ENCODE measurements at regions not wholly inside any gene's neighbourhood (a gene's known extent, or its start where the extent isn't known, plus 50 kb on each side); places are given as distances from the start of the nearest gene placed in this dataset.

DNA sequence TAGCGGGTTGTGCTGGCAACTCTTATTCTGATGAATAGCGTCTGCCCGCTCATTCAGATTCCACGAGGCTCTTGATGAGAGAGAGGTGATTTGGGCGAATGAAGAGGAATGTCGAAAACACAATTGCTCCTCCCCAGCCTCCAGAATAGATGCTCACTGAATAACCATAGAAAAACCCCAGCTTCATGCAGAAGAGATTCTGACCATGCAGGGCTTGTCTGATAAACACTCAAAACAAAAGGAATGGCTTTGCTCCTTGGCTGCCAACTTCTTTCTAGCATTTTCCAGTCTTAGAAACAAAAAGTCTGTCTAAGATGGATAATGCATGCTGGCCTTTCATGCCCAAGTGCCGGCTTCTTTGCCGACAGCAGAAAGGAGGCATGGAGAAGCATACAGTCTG, 569.5 kb downstream of the MN1 start:
- no peak overlapping the region for H3K27ac ChIP-seq
- H3K36me3 ChIP-seq, result no peaks in the 10 kb centered on the region
- TF ChIP-seq, protein P1, sequence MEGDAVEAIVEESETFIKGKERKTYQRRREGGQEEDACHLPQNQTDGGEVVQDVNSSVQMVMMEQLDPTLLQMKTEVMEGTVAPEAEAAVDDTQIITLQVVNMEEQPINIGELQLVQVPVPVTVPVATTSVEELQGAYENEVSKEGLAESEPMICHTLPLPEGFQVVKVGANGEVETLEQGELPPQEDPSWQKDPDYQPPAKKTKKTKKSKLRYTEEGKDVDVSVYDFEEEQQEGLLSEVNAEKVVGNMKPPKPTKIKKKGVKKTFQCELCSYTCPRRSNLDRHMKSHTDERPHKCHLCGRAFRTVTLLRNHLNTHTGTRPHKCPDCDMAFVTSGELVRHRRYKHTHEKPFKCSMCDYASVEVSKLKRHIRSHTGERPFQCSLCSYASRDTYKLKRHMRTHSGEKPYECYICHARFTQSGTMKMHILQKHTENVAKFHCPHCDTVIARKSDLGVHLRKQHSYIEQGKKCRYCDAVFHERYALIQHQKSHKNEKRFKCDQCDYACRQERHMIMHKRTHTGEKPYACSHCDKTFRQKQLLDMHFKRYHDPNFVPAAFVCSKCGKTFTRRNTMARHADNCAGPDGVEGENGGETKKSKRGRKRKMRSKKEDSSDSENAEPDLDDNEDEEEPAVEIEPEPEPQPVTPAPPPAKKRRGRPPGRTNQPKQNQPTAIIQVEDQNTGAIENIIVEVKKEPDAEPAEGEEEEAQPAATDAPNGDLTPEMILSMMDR (IDR thresholded peaks at IDR 0.05; ENCODE audit: low read depth, low read length), result no peak
- H3K4me3 ChIP-seq (ENCODE audit: low read depth, low read length), result no peak overlapping the region
- peaks cover 2% of the 10 kb centered on the region for H3K27me3 ChIP-seq (ENCODE audit: insufficient read depth, low read depth, severe bottlenecking)
- DNase-seq, result no peak
- peaks cover 3% of the 10 kb centered on the region for H3K9me3 ChIP-seq (ENCODE audit: severe bottlenecking)

DNA sequence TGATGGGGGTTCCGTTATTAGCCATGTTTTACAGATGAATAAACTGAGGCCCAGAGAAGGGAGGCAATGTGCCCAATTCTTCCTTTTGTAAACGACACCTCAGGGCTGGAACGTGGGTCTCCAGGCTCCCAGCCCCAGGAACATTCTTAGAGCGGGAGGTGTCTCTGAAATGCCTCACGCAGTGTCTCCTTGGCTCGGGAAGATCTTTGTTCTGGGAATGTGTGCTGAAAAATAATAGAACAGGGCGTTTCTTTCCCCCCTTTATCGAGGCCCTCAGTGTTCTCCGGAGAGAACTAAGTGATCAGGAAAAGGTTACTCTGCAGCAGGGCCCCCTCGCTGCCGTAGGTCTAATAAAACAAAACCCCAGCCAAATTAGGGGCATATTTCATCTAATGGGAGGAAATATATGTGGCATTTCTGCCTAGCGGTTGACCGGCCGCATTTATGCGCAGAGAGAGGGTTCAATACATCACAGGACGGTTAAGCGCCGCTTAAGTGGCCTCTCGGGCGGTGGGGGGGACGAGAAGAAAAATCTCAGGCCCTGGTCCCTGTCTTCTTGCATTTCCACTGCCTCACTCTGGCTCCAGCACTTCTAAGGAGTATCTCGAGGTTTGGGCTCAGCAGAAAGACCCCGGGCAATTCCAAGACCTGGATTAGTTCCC, 564.3 kb downstream of the MN1 start:
- no peak overlapping the region for H3K27ac ChIP-seq
- TF ChIP-seq, protein P1 (IDR thresholded peaks at IDR 0.05; ENCODE audit: low read depth, low read length), result no peak
- H3K27me3 ChIP-seq (ENCODE audit: insufficient read depth, low read depth, severe bottlenecking), result peaks cover 2% of the 10 kb centered on the region
- no peak overlapping the region for H3K4me3 ChIP-seq (ENCODE audit: low read depth, low read length)
- DNase-seq, result no peak
- H3K9me3 ChIP-seq (ENCODE audit: severe bottlenecking), result no peaks in the 10 kb centered on the region
- H3K36me3 ChIP-seq, result no peaks in the 10 kb centered on the region

DNA sequence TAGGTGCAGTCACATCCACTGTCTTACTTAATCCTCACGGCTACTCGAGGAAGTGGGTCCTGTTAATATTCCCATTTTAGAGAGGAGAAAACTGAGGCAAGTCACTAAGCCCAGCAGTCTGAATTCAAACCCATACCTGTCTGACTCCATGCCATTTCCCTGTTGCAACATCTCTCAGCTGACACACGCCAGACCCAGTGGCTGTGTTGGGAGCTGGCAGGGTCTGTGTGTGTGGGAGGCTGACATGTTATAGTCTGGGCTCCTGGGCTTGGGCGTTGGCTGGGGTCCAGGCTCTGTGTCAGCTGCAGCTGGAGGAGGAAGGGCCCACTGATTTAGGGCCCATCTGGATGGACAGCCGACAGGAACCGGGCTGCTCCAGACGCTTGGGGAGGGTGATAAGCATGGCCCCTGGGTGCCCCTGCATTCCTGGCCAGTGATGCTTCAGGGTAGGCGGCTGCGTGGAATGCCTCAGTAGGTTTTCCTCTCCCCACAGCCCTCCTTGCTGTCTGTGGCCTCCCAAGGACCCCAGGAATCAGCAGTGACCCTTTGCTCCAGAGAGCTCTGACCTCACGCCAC, 562.5 kb downstream of the MN1 start:
- TF ChIP-seq, protein P1 (IDR thresholded peaks at IDR 0.05; ENCODE audit: low read depth, low read length), result no peak

DNA sequence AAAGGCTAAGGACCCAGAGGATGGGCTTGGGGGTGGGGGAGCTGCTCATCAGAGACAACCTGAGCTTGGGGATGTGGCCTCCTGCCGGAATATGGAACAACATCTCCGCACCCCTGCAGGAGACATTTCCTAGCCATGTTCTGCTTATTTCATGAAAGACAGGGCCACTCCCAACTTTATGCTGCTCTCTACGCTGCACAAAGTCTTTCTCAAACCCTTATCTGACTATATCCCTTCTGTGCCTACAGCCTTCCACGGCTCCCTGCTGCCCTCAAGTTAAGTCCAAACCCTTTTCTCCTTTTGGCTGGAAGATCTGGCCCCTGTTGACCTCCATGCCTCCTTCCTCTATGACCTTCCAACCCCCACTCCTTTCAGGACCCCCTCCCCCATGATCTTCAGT, 562.0 kb downstream of the MN1 start:
- Histone ChIP-seq H3K4me3 (ENCODE audit: low read depth, low read length) (no peak overlapping the region), H3K9me3 (ENCODE audit: severe bottlenecking) (no peaks in the 10 kb centered on the region), H3K36me3 (no peaks in the 10 kb centered on the region), H3K27me3 (ENCODE audit: insufficient read depth, low read depth, severe bottlenecking) (peaks cover 5% of the 10 kb centered on the region), H3K27ac (no peak overlapping the region)
- TF ChIP-seq, protein P1 (IDR thresholded peaks at IDR 0.05; ENCODE audit: low read depth, low read length), result no peak
- DNase-seq, result no peak

More for the DNA sequence above, 562.5 kb downstream of the MN1 start:
- DNase-seq, result no peak
- Histone ChIP-seq H3K27ac (no peak overlapping the region), H3K27me3 (ENCODE audit: insufficient read depth, low read depth, severe bottlenecking) (peaks cover 5% of the 10 kb centered on the region), H3K36me3 (no peaks in the 10 kb centered on the region), H3K4me3 (ENCODE audit: low read depth, low read length) (no peak overlapping the region), H3K9me3 (ENCODE audit: severe bottlenecking) (no peaks in the 10 kb centered on the region)

DNA sequence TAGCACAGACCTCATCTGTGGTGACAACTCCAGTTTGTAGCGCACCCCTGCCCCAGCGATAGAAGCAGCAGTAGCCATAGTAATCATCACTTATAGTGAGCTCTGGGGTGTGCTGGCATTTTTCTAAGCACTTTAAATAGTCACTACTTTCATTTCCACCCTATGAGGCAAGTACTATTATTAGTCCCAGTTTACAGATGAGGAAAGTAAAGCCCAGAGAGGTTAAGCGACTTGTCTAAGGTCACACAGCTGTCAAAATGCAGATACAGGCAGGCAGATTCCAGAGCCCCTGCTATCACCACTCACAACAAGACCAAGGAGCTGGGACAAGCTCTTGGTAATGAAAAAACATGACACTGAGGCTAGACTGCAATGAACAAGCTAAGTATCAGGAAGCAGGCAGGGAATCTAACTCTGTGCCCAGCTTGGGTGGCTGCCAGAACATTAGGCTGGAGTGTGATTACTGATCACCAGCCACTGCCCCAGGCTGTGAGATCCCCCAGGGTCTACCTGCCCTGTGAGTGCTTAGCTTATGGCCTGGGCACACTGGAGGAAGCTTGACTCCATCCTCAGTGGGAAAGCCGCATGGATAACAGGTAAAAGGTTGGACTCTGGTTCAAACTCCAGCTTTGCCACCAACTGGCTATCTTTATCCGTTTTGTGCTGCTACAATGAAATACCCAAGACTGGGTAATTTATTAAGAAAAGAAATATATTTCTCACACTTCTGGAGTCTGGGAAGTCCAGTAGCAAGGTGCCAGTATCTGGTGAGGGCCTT, 561.1 kb downstream of the MN1 start:
- no peaks in the 10 kb centered on the region for H3K9me3 ChIP-seq (ENCODE audit: severe bottlenecking)
- peaks cover 5% of the 10 kb centered on the region for H3K27me3 ChIP-seq (ENCODE audit: insufficient read depth, low read depth, severe bottlenecking)
- H3K4me3 ChIP-seq (ENCODE audit: low read depth, low read length), result no peak overlapping the region
- no peaks in the 10 kb centered on the region for H3K36me3 ChIP-seq
- no peak for DNase-seq
- TF ChIP-seq, protein P1 (IDR thresholded peaks at IDR 0.05; ENCODE audit: low read depth, low read length), result no peak
- no peak overlapping the region for H3K27ac ChIP-seq
